Keratinocyte (primary cell): ENCODE measurements at regions not wholly inside any gene's neighbourhood (a gene's known extent, or its start where the extent isn't known, plus 50 kb on each side); places are given as distances from the start of the nearest gene placed in this dataset.

Experiments
- CTCF ChIP-seq, 3 experiments: IDR thresholded peaks in 1 of 3; conservative IDR thresholded peaks in 1 of 3; optimal IDR thresholded peaks in 1 of 3; 2 replicates in 2 of 3; 3 replicates in 1 of 3; pipeline versions ENCODE3 to v1.5.1; 2011; ENCODE audit warnings: low read length in 3 of 3, mild to moderate bottlenecking in 3 of 3, moderate library complexity in 2 of 3, control low read depth in 1 of 3, inconsistent platforms in 1 of 3; ENCODE audit not compliant: insufficient read depth in 2 of 3; ENCODE audit errors: extremely low read depth in 1 of 3
- EZH2 ChIP-seq: IDR thresholded peaks from one replicate; pipeline ENCODE4 v1.6.1; 2012; ENCODE audit warnings: inconsistent platforms, mild to moderate bottlenecking, low read length, moderate library complexity

- TF ChIP-seq CTCF (optimal IDR thresholded peaks at IDR 0.05 in 1 of 3, IDR thresholded peaks at IDR 0.05 in 1 of 3, conservative IDR thresholded peaks at IDR 0.05 in 1 of 3; ENCODE audit: extremely low read depth in 1 of 3, insufficient read depth in 2 of 3, low read length in 3 of 3) (no peak), EZH2 (no peak)
Measured at GRCh38 chr7:17467386-17467945, 169.0 kb downstream of the AHR start.
